ENCODE measurements at regions not wholly inside any gene's neighbourhood (a gene's known extent, or its start where the extent isn't known, plus 50 kb on each side); places are given as distances from the start of the nearest gene placed in this dataset.

DNA sequence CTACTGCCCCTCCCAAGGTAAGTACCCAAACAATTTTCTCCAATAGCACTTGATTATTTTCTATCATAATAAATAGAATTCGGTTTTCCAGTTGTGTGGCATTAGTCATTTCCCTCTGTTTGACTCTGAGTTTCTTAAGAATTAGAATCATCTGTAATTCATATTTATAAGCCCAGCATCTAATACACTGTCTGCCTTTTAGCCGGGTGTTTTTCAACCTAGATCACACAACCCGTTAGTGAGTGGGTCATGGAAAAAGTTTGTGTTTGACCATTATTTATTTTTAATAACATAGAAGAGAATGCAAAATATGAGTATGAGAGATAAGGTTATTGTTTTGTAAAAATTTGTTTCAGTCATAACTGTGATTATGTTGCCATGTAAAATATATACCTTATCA, 701.6 kb downstream of the RFPL4B start:
- Histone ChIP-seq H3K27ac (replicated peaks) (no peak overlapping the region), H3K4me3 (replicated peaks; ENCODE audit: insufficient read depth, low read length) (no peak overlapping the region), H3K27me3 (ENCODE audit: insufficient read depth, poor library complexity, severe bottlenecking) (no peaks in the 10 kb centered on the region)
- DNase-seq (ENCODE audit: low read depth in 1 of 2, low spot score in 1 of 2) = no peak
- TF ChIP-seq, protein P1, sequence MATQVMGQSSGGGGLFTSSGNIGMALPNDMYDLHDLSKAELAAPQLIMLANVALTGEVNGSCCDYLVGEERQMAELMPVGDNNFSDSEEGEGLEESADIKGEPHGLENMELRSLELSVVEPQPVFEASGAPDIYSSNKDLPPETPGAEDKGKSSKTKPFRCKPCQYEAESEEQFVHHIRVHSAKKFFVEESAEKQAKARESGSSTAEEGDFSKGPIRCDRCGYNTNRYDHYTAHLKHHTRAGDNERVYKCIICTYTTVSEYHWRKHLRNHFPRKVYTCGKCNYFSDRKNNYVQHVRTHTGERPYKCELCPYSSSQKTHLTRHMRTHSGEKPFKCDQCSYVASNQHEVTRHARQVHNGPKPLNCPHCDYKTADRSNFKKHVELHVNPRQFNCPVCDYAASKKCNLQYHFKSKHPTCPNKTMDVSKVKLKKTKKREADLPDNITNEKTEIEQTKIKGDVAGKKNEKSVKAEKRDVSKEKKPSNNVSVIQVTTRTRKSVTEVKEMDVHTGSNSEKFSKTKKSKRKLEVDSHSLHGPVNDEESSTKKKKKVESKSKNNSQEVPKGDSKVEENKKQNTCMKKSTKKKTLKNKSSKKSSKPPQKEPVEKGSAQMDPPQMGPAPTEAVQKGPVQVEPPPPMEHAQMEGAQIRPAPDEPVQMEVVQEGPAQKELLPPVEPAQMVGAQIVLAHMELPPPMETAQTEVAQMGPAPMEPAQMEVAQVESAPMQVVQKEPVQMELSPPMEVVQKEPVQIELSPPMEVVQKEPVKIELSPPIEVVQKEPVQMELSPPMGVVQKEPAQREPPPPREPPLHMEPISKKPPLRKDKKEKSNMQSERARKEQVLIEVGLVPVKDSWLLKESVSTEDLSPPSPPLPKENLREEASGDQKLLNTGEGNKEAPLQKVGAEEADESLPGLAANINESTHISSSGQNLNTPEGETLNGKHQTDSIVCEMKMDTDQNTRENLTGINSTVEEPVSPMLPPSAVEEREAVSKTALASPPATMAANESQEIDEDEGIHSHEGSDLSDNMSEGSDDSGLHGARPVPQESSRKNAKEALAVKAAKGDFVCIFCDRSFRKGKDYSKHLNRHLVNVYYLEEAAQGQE (IDR thresholded peaks at IDR 0.05; ENCODE audit: insufficient replicate concordance, low read depth) = no peak
- no peak for TF ChIP-seq GABPA (IDR thresholded peaks at IDR 0.05; ENCODE audit: low read depth)
- no peak for TF ChIP-seq POLR2AphosphoS5 (IDR thresholded peaks at IDR 0.05; ENCODE audit: low read depth)
- TF ChIP-seq, protein P2, sequence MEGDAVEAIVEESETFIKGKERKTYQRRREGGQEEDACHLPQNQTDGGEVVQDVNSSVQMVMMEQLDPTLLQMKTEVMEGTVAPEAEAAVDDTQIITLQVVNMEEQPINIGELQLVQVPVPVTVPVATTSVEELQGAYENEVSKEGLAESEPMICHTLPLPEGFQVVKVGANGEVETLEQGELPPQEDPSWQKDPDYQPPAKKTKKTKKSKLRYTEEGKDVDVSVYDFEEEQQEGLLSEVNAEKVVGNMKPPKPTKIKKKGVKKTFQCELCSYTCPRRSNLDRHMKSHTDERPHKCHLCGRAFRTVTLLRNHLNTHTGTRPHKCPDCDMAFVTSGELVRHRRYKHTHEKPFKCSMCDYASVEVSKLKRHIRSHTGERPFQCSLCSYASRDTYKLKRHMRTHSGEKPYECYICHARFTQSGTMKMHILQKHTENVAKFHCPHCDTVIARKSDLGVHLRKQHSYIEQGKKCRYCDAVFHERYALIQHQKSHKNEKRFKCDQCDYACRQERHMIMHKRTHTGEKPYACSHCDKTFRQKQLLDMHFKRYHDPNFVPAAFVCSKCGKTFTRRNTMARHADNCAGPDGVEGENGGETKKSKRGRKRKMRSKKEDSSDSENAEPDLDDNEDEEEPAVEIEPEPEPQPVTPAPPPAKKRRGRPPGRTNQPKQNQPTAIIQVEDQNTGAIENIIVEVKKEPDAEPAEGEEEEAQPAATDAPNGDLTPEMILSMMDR (IDR thresholded peaks at IDR 0.05; ENCODE audit: insufficient read depth, low read length) = no peak
- TF ChIP-seq SPI1 (IDR thresholded peaks at IDR 0.05; ENCODE audit: borderline replicate concordance, low read depth) = no peak

DNA sequence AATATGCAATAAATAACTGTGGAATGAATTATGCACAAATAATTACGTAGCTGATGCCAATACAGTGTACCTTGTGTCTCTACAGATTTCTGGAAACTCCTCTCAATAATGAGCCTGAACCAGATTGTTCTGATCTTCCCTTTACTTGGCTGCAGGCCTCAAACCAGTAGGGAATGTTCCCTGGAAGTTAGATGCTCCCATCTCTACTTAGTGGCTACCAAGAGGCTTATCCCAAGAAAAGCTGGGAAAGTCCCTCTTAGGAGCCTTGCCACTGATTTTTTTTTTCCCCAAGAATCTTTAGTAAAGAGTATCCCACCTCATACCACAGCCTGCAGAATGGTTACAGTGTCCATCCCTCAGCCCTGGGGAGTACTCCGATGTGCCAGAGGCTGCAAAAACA, 702.1 kb downstream of the RFPL4B start:
- Histone ChIP-seq H3K4me3 (replicated peaks; ENCODE audit: insufficient read depth, low read length) (no peak overlapping the region), H3K27ac (replicated peaks) (no peak overlapping the region), H3K27me3 (ENCODE audit: insufficient read depth, poor library complexity, severe bottlenecking) (no peaks in the 10 kb centered on the region)
- no peak for TF ChIP-seq GABPA (IDR thresholded peaks at IDR 0.05; ENCODE audit: low read depth)
- no peak for TF ChIP-seq POLR2AphosphoS5 (IDR thresholded peaks at IDR 0.05; ENCODE audit: low read depth)
- TF ChIP-seq SPI1 (IDR thresholded peaks at IDR 0.05; ENCODE audit: borderline replicate concordance, low read depth) = no peak
- TF ChIP-seq, protein P1 (IDR thresholded peaks at IDR 0.05; ENCODE audit: insufficient replicate concordance, low read depth) = no peak
- TF ChIP-seq, protein P2 (IDR thresholded peaks at IDR 0.05; ENCODE audit: insufficient read depth, low read length) = no peak
- no peak for DNase-seq (ENCODE audit: low read depth in 1 of 2, low spot score in 1 of 2)

DNA sequence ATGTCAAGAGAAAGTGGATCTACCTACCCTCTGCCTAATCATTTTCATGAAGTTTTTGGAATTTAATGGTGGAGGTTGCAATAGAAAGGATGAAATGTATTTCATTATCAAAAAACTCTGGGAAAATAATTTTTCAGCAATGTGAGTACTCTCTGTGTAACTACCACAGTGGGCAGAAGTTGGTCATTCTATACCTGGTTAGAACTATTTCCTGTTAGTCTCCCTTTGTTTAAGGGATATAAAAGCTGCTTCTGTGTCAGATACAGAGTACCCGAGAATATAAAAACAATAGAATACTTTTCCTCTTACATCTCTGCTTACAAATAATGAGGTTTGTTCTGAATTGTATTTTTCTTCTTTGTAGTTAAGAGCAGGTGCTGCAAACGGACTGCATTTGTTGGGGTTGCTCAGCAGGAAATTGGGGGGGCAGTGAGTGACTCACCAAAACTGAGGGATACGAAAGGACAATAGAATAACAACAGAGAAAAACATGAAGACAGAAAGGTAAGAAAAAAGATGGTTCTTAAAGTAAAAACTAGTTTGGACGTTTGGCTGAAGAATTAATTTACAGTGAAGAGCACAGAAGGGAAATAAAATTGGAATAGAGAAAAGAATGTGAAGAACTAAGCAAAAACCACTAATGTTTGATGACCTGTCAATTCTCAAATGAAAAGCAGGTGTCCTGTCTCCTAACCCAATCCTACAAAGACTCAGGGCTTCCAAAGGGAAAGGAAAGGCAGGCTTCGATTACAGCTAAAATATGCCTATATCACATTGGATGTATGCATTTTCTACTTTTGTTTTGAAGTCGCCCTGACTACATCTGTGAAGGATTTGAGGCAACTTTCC, 703.1 kb downstream of the RFPL4B start:
- DNase-seq (ENCODE audit: low read depth in 1 of 2, low spot score in 1 of 2) = no peak
- Histone ChIP-seq H3K27ac (replicated peaks) (no peak overlapping the region), H3K4me3 (replicated peaks; ENCODE audit: insufficient read depth, low read length) (no peak overlapping the region), H3K27me3 (ENCODE audit: insufficient read depth, poor library complexity, severe bottlenecking) (no peaks in the 10 kb centered on the region)
- TF ChIP-seq, protein P2 (IDR thresholded peaks at IDR 0.05; ENCODE audit: insufficient read depth, low read length) = no peak
- no peak for TF ChIP-seq SPI1 (IDR thresholded peaks at IDR 0.05; ENCODE audit: borderline replicate concordance, low read depth)
- TF ChIP-seq POLR2AphosphoS5 (IDR thresholded peaks at IDR 0.05; ENCODE audit: low read depth) = no peak
- TF ChIP-seq, protein P1 (IDR thresholded peaks at IDR 0.05; ENCODE audit: insufficient replicate concordance, low read depth) = no peak
